Astrocyte (in vitro differentiated cells and primary cell): ENCODE measurements at regions not wholly inside any gene's neighbourhood (a gene's known extent, or its start where the extent isn't known, plus 50 kb on each side); places are given as distances from the start of the nearest gene placed in this dataset.

Experiments used
- DNase-seq: peaks from one replicate; pipeline ENCODE4 v3.0.0-alpha.2; 2010; ENCODE audit warnings: low read depth
- FAIRE-seq: peaks from 2 replicates; lab custom pipeline; 2011; peaks lifted over from hg19 to GRCh38; lab: Jason Lieb, UNC
- H2AFZ ChIP-seq: 2 replicates; pipeline ENCODE4 v1.6.0; 2012; ENCODE audit warnings: low read depth, low read length, inconsistent platforms
- H3K27ac ChIP-seq: 2 replicates; pipeline ENCODE4 v1.5.1; 2011; ENCODE audit warnings: low read depth, low read length, inconsistent platforms
- H3K27me3 ChIP-seq: 2 replicates; pipeline ENCODE4 v1.6.0; 2011; ENCODE audit warnings: low read length, inconsistent platforms; ENCODE audit not compliant: insufficient read depth
- H3K36me3 ChIP-seq: 2 replicates; pipeline ENCODE4 v1.5.1; 2011; ENCODE audit warnings: low read length, inconsistent platforms; ENCODE audit not compliant: insufficient read depth
- H3K4me1 ChIP-seq: 2 replicates; pipeline ENCODE4 v1.5.1; 2011; ENCODE audit warnings: low read length, inconsistent platforms; ENCODE audit not compliant: insufficient read depth
- H3K4me2 ChIP-seq: 2 replicates; pipeline ENCODE4 v1.6.0; 2012; ENCODE audit warnings: low read length, inconsistent platforms
- H3K4me3 ChIP-seq: 2 replicates; pipeline ENCODE4 v1.5.1; 2011; ENCODE audit warnings: low read depth, mild to moderate bottlenecking, low read length, inconsistent platforms; ENCODE audit not compliant: insufficient read depth
- H3K79me2 ChIP-seq: 2 replicates; pipeline ENCODE4 v1.6.0; 2012; ENCODE audit warnings: mild to moderate bottlenecking, low read length, inconsistent platforms; ENCODE audit not compliant: insufficient read depth
- H3K9ac ChIP-seq: 2 replicates; pipeline ENCODE4 v1.6.0; 2012; ENCODE audit warnings: mild to moderate bottlenecking, low read length, inconsistent platforms
- H3K9me3 ChIP-seq: 2 replicates; pipeline ENCODE4 v1.5.1; 2012; ENCODE audit warnings: low read depth, mild to moderate bottlenecking, low read length, inconsistent platforms; ENCODE audit not compliant: insufficient read depth
- H4K20me1 ChIP-seq: 2 replicates; pipeline ENCODE4 v1.6.0; 2012; ENCODE audit warnings: low read length, inconsistent platforms; ENCODE audit not compliant: insufficient read depth
- H3K27ac Mint-ChIP-seq: one replicate; pipeline ENCODE4 v1.8.0; 2021; ENCODE audit warnings: mild to moderate bottlenecking, mixed read lengths; ENCODE audit not compliant: unreplicated experiment
- H3K27me3 Mint-ChIP-seq: one replicate; pipeline ENCODE4 v1.8.0; 2021; ENCODE audit warnings: low read depth, mixed read lengths; ENCODE audit not compliant: unreplicated experiment
- H3K36me3 Mint-ChIP-seq: one replicate; pipeline ENCODE4 v1.8.0; 2021; ENCODE audit warnings: low read depth, mixed read lengths; ENCODE audit not compliant: unreplicated experiment
- H3K4me1 Mint-ChIP-seq: one replicate; pipeline ENCODE4 v1.8.0; 2021; ENCODE audit warnings: low read depth, mixed read lengths; ENCODE audit not compliant: unreplicated experiment
- H3K4me3 Mint-ChIP-seq: one replicate; pipeline ENCODE4 v1.8.0; 2021; ENCODE audit warnings: mild to moderate bottlenecking, moderate library complexity, mixed read lengths; ENCODE audit not compliant: unreplicated experiment
- H3K9me3 Mint-ChIP-seq: one replicate; pipeline ENCODE4 v1.8.0; 2021; ENCODE audit warnings: mild to moderate bottlenecking, mixed read lengths; ENCODE audit not compliant: unreplicated experiment
- CTCF ChIP-seq: IDR thresholded peaks from 2 replicates; pipeline ENCODE4 v1.5.1; 2011; ENCODE audit warnings: low read depth, mild to moderate bottlenecking, inconsistent platforms, low read length, moderate library complexity; ENCODE audit not compliant: insufficient read depth
- EZH2 ChIP-seq: IDR thresholded peaks from 2 replicates; pipeline ENCODE4 v1.6.1; 2012; ENCODE audit warnings: mild to moderate bottlenecking, low read length, inconsistent platforms; ENCODE audit not compliant: insufficient read depth

DNA sequence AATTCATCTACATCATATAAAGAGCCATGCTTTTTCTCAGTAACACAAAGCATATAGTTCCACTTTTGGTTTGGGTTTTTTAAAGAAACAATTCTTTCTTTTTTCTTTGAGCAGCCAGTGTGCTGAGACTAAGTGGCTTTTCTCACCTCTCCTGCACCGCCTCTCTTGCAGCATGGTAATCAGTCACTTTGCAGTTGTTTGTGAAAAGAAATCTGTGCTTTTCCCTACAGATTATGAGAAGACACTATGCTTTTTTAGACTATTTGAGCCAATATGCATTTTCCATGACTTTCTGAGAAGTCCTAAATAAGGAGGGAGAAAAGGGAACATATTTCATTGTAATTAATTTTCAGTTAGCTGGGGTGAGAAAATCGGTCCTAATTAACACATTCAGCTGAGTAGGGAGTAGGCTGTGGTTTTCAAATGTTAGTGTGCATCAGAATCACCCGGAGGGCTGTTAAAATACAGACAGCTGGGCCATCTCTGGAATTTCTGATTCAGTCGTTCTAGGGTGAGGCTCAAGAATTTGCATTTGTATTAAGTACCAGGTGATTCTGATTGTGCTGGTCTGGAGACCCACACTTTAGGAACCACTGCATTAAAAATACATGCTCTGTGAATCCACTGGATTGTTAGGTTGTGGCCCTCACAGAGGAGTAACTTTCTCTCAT, 155.2 kb downstream of the TINAG start:
- H3K36me3 ChIP-seq: no peaks in the 10 kb centered on the region
- peaks cover 3% of the 10 kb centered on the region for H3K9me3 Mint-ChIP-seq
- H3K27ac Mint-ChIP-seq: no peak overlapping the region
- H3K4me2 ChIP-seq: no peak overlapping the region
- H3K36me3 Mint-ChIP-seq: no peaks in the 10 kb centered on the region
- H3K79me2 ChIP-seq: no peaks in the 10 kb centered on the region
- H3K27ac ChIP-seq: no peak overlapping the region
- no peak overlapping the region for H3K4me3 ChIP-seq
- no peak overlapping the region for H2AFZ ChIP-seq
- no peaks in the 10 kb centered on the region for H3K4me1 ChIP-seq
- no peaks in the 10 kb centered on the region for H4K20me1 ChIP-seq
- DNase-seq: no peak
- no peak overlapping the region for H3K4me3 Mint-ChIP-seq
- TF ChIP-seq CTCF: no peak
- no peak for TF ChIP-seq EZH2
- H3K9me3 ChIP-seq: no peaks in the 10 kb centered on the region
- no peak overlapping the region for H3K9ac ChIP-seq
- H3K27me3 Mint-ChIP-seq: no peaks in the 10 kb centered on the region
- H3K27me3 ChIP-seq: no peaks in the 10 kb centered on the region
- no peaks in the 10 kb centered on the region for H3K4me1 Mint-ChIP-seq
- FAIRE-seq: no peak

DNA sequence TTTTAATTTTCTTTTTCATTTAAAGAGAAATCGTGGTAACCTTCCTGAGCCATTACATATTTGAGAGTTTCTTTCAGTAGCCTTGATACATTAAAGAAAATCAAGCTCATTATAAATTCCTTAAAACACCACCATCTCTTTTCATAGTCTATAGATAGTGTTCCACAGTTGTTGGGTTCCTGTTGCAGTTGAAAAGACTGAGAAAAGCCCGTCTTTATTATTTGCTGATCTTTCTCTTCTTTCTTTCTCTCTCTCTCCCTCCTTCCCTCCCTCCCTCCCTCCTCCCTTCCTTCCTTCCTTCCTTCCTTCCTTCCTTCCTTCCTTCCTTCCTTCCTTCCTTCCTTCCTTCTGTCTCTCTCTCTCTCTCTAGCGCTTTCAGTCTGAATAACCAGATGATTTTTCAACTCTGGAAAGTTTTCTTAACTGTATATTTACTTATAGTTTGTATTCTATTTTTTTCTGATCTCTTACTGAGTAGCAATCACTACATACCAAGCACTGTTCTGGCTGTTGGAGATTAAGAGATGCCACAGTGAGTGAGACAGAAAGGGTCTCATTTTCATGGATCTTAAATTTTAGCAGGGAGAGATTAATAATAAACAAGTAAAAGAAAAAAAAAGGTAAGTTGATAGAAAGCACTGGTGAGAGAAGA, 157.5 kb downstream of the TINAG start:
- TF ChIP-seq EZH2 (no peak), CTCF (no peak)
- Mint-ChIP-seq H3K27ac (no peak overlapping the region), H3K4me1 (no peaks in the 10 kb centered on the region), H3K4me3 (no peak overlapping the region), H3K9me3 (peaks cover 3% of the 10 kb centered on the region), H3K27me3 (no peaks in the 10 kb centered on the region), H3K36me3 (no peaks in the 10 kb centered on the region)
- H3K79me2 ChIP-seq: no peaks in the 10 kb centered on the region
- H3K27me3 ChIP-seq: no peaks in the 10 kb centered on the region
- no peak overlapping the region for H3K27ac ChIP-seq
- H3K9me3 ChIP-seq: no peaks in the 10 kb centered on the region
- H2AFZ ChIP-seq: no peak overlapping the region
- H3K4me3 ChIP-seq: no peak overlapping the region
- no peak overlapping the region for H3K4me2 ChIP-seq
- no peaks in the 10 kb centered on the region for H3K36me3 ChIP-seq
- DNase-seq (no peak), FAIRE-seq (no peak)
- no peaks in the 10 kb centered on the region for H3K4me1 ChIP-seq
- H3K9ac ChIP-seq: no peak overlapping the region
- H4K20me1 ChIP-seq: no peaks in the 10 kb centered on the region

DNA sequence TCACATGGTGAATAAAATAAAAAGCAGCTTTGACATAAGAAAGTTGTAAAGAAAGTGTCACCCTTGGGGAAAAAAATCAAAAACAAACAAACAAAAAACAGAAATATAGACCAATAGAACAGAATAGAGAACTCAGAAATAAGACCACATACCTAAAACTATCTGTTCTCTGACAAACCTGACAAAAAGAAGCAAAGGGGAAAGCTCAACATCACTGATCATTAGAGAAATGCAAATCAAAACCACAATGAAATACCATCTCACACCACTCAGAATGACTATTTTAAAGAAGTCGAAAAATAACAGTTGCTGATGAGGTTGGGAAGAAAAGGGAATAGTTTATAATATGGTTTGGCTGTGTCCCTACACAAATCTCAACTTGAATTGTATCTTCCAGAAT, 159.1 kb downstream of the TINAG start:
- TF ChIP-seq CTCF (no peak), EZH2 (no peak)
- no peak overlapping the region for H3K27ac Mint-ChIP-seq
- Histone ChIP-seq H3K36me3 (no peaks in the 10 kb centered on the region), H3K4me1 (no peaks in the 10 kb centered on the region), H2AFZ (no peak overlapping the region), H3K4me2 (no peak overlapping the region), H3K4me3 (no peak overlapping the region), H3K9ac (no peak overlapping the region), H4K20me1 (no peaks in the 10 kb centered on the region), H3K9me3 (no peaks in the 10 kb centered on the region), H3K27ac (no peak overlapping the region), H3K27me3 (no peaks in the 10 kb centered on the region), H3K79me2 (no peaks in the 10 kb centered on the region)
- no peaks in the 10 kb centered on the region for H3K4me1 Mint-ChIP-seq
- FAIRE-seq: no peak
- peaks cover 3% of the 10 kb centered on the region for H3K9me3 Mint-ChIP-seq
- no peak overlapping the region for H3K4me3 Mint-ChIP-seq
- H3K27me3 Mint-ChIP-seq: no peaks in the 10 kb centered on the region
- peak; percentile 2 for DNase-seq
- H3K36me3 Mint-ChIP-seq: no peaks in the 10 kb centered on the region
